Vagina (tissue), 2 donors: ENCODE measurements at regions not wholly inside any gene's neighbourhood (a gene's known extent, or its start where the extent isn't known, plus 50 kb on each side); places are given as distances from the start of the nearest gene placed in this dataset.

Experiments used
- DNase-seq, 2 donors: peaks; one replicate each; pipeline ENCODE4 v3.0.0-alpha.2; 2017; ENCODE audit errors: extremely low spot score in 2 of 2
- H3K27ac ChIP-seq: fragments of 200-600 bp; sonication (generic); one replicate; pipeline ENCODE4 v1.5.1; 2019
- H3K27me3 ChIP-seq: fragments of 200-600 bp; sonication (generic); one replicate; pipeline ENCODE4 v1.5.1; 2019
- H3K36me3 ChIP-seq, 2 donors: fragments of 200-600 bp; sonication (generic); one replicate each; pipeline ENCODE4 v1.5.1; 2017 to 2019
- H3K4me1 ChIP-seq: fragments of 200-600 bp; sonication (generic); one replicate; pipeline ENCODE4 v1.5.1; 2019
- H3K4me3 ChIP-seq, 2 donors: fragments of 200-600 bp; sonication (generic); 1 replicate in 1 of 2; 2 replicates in 1 of 2; pipeline ENCODE4 v1.5.1; 2016 to 2019
- H3K9me3 ChIP-seq: fragments of 200-600 bp; sonication (generic); one replicate; pipeline ENCODE4 v1.5.1; 2019
- CTCF ChIP-seq, 3 experiments: fragments of 450-650 bp in 2 of 3; fragments of 200-600 bp in 1 of 3; sonication (generic) in 1 of 3; IDR thresholded peaks; one replicate each; pipeline ENCODE4 v1.5.1; 2017 to 2019; ENCODE audit warnings: antibody characterized with exemption in 3 of 3, mild to moderate bottlenecking in 2 of 3, moderate library complexity in 2 of 3
- POLR2A ChIP-seq, 2 donors: fragments of 450-650 bp; IDR thresholded peaks; one replicate each; pipeline ENCODE4 v1.6.1; 2017; ENCODE audit warnings: antibody characterized with exemption in 2 of 2, mild to moderate bottlenecking in 2 of 2, moderate library complexity in 2 of 2
- POLR2AphosphoS5 ChIP-seq, 2 donors: sonication (generic); formaldehyde crosslinking; IDR thresholded peaks; one replicate each; pipeline ENCODE4 v1.9.0; 2017; ENCODE audit warnings: antibody characterized with exemption in 2 of 2, mild to moderate bottlenecking in 2 of 2, low read depth in 1 of 2; ENCODE audit not compliant: insufficient read depth in 1 of 2
- intact Hi-C: fragments of 100-400 bp; cut with DNase I; formaldehyde crosslinking; loops from one replicate; pipeline ENCODE4 v1.15.1; 2023

GRCh38 chr17:31788956-31789355, 70.1 kb downstream of the COPRS start:
- TF ChIP-seq CTCF (IDR thresholded peaks at IDR 0.05) (no peak), POLR2A (IDR thresholded peaks at IDR 0.05) (no peak), POLR2AphosphoS5 (IDR thresholded peaks at IDR 0.05; ENCODE audit: insufficient read depth in 1 of 2, low read depth in 1 of 2) (no peak)
- intact Hi-C loops: no loop called here
- Histone ChIP-seq H3K4me1 (peaks cover 7% of the 10 kb centered on the region), H3K27me3 (no peaks in the 10 kb centered on the region), H3K36me3 (no peaks in the 10 kb centered on the region), H3K9me3 (no peaks in the 10 kb centered on the region), H3K4me3 (no peak overlapping the region), H3K27ac (no peak overlapping the region)
- DNase-seq: no peak

DNA sequence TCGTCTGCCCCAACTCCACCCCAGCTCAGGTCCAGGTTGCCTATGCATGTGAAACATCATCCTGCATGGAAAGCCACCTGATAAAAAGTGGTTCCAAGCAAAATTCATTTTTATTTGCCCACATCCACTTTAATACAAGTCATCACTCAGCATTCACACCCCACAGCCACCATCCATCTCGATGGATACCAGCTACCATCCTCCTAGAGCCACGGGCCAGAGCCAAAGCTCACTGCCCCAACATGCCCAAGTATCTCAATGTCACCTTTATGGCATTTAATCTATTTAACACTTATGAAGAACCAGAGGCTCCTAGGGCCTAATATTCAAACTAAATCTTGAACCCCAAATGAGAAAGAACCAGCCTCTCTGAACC, 70.5 kb downstream of the COPRS start:
- no peak for DNase-seq
- TF ChIP-seq CTCF (IDR thresholded peaks at IDR 0.05): no peak
- no peak for TF ChIP-seq POLR2AphosphoS5 (IDR thresholded peaks at IDR 0.05; ENCODE audit: insufficient read depth in 1 of 2, low read depth in 1 of 2)
- TF ChIP-seq POLR2A (IDR thresholded peaks at IDR 0.05): no peak
- Histone ChIP-seq H3K36me3 (no peaks in the 10 kb centered on the region), H3K4me3 (no peak overlapping the region), H3K4me1 (peaks cover 7% of the 10 kb centered on the region), H3K9me3 (no peaks in the 10 kb centered on the region), H3K27ac (no peak overlapping the region), H3K27me3 (no peaks in the 10 kb centered on the region)
- intact Hi-C loops: no loop called here

DNA sequence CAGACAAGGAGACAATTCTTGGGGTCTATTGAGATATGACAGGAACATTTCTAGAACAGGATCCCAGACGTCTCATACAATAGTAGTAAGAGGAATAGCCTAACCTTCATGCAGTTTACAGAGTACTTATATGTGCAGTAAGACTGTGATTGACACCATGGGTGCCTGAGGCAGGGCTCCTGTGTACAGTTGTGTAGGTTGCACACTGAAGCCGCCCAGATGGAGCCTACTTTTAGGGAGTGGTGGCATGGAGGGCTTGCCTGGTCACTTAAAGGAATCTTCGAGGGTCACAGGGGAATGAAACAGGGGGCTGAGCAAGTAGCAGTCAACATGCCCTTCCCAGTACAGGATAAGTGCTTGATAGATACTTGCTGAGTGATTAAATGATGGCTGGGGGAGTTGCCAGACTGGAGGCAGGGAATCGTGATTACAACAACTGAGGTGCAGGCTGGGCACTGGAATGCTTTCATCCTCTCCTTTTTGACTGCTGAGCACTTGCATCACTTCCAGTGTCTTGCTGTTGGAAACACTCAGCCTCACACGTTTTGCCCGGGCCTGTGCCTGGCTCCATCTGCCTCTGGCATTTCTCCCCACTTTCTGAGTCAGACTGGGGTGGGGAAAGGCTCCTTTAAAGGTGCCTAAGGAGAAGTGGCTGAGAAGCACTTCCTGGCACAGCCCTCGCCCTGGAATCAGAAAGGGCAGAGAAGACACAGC, 71.0 kb downstream of the COPRS start:
- H3K9me3 ChIP-seq: no peaks in the 10 kb centered on the region
- intact Hi-C loops: no loop called here
- TF ChIP-seq POLR2AphosphoS5 (IDR thresholded peaks at IDR 0.05; ENCODE audit: insufficient read depth in 1 of 2, low read depth in 1 of 2) (peak; percentile 23 to 78), POLR2A (IDR thresholded peaks at IDR 0.05) (no peak)
- peak overlapping the region; percentile 10 for H3K27ac ChIP-seq
- peak in 1 of 2 donors; percentile 89 for DNase-seq
- H3K36me3 ChIP-seq: no peaks in the 10 kb centered on the region
- no peaks in the 10 kb centered on the region for H3K27me3 ChIP-seq
- peaks cover 7% of the 10 kb centered on the region for H3K4me1 ChIP-seq
- H3K4me3 ChIP-seq: no peak overlapping the region

DNA sequence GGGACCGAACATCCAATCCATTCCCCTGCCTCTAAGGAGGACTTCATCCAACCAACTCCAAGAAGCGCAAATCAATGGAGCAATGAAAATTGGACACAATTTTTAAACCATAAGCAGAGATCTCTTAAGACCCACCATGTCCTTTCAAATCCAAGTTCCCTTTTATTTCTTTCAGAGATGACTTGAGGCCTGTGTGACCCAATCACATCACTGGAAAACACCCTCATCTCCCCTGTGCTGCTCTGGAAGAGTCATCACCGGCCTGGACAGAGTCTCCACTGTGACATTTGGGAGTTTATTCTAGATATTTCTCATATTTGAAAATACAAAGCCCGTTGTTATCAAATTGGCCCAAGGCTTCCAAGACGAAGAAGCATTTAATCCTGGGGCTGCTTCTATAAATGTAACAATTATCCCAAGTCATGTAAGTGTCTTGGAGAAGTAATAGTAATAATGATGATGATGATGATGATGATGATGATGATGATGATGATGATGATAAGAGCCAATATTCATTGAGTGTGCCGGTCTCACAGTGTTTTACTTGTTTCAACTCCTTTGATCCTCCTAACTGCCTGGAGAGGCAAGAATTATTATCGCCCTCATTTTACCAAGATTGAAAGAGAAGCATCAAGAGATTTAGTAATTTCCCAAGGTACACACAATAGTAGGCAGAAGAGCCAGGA, 72.1 kb downstream of the COPRS start:
- Histone ChIP-seq H3K27ac (no peak overlapping the region), H3K27me3 (no peaks in the 10 kb centered on the region), H3K4me3 (no peak overlapping the region), H3K36me3 (no peaks in the 10 kb centered on the region), H3K4me1 (peaks cover 7% of the 10 kb centered on the region), H3K9me3 (no peaks in the 10 kb centered on the region)
- intact Hi-C loops: no loop called here
- no peak for DNase-seq
- TF ChIP-seq POLR2A (IDR thresholded peaks at IDR 0.05): no peak
- no peak for TF ChIP-seq POLR2AphosphoS5 (IDR thresholded peaks at IDR 0.05; ENCODE audit: insufficient read depth in 1 of 2, low read depth in 1 of 2)
- TF ChIP-seq CTCF (IDR thresholded peaks at IDR 0.05): no peak

GRCh38 chr17:31780483-31780882, 78.6 kb downstream of the COPRS start:
- Histone ChIP-seq H3K27me3 (no peaks in the 10 kb centered on the region), H3K36me3 (no peaks in the 10 kb centered on the region), H3K9me3 (no peaks in the 10 kb centered on the region), H3K4me1 (no peaks in the 10 kb centered on the region), H3K4me3 (no peak overlapping the region), H3K27ac (no peak overlapping the region)
- no peak for DNase-seq
- TF ChIP-seq CTCF (IDR thresholded peaks at IDR 0.05): no peak
- no peak for TF ChIP-seq POLR2AphosphoS5 (IDR thresholded peaks at IDR 0.05; ENCODE audit: insufficient read depth in 1 of 2, low read depth in 1 of 2)
- no peak for TF ChIP-seq POLR2A (IDR thresholded peaks at IDR 0.05)
- intact Hi-C loops: no loop called here
